SW480 (cell line): ENCODE measurements at regions not wholly inside any gene's neighbourhood (a gene's known extent, or its start where the extent isn't known, plus 50 kb on each side); places are given as distances from the start of the nearest gene placed in this dataset.

Experiments used
- DNase-seq: peaks from one replicate; pipeline ENCODE4 v3.0.0-alpha.2; 2016; ENCODE audit warnings: low spot score

DNA sequence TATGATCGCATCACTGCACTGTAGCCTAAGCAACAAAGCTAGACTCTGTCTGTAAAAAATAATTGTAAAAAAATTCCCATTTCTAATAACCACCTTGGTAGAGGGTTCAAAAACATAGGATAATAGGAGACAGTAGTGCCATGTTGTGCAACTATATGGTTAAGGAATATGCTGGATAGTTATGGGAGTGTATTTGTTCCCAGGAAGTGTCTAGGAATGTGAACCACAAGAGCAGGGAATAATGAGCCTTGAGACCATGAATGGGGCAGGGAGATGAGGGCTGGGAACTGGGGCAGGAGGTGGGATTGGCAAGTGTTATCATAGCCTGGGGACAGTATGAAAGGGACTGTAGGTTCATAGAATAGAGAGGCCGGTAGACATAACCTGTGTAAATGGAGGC lies 50.4 kb downstream of the RUSC2 start:
- no peak for DNase-seq

DNA sequence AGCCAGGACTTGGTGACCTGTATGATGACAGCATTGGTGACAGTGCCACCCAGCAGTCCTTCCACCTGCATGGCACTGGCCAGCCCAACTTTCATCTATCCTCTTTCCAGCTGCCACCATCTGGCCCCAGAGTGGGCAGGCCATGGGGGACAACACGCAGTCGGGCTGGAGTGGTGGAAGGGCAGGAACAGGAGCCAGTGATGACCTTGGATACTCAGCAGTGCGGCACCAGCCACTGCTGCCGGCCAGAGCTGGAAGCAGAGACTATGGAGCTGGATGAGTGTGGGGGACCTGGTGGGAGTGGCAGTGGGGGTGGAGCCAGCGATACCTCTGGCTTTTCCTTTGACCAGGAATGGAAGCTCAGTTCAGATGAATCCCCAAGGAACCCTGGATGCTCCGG lies 56.9 kb downstream of the RUSC2 start:
- no peak for DNase-seq

DNA sequence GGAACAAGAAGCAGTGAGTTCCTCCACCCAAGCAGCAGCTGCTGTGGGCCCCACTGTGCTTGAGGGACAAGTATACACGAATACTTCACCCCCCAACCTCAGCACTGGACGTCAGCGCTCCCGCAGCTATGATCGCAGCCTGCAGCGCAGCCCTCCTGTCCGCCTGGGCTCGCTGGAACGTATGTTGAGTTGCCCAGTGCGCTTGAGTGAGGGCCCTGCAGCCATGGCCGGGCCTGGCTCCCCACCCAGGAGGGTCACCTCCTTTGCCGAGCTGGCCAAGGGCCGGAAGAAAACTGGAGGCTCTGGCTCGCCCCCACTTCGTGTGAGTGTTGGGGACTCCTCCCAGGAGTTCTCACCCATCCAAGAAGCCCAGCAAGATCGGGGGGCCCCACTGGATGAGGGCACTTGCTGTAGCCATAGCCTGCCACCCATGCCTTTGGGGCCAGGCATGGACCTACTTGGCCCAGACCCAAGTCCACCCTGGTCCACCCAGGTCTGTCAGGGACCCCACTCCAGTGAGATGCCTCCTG lies 57.1 kb upstream of the TESK1 start:
- no peak for DNase-seq

DNA sequence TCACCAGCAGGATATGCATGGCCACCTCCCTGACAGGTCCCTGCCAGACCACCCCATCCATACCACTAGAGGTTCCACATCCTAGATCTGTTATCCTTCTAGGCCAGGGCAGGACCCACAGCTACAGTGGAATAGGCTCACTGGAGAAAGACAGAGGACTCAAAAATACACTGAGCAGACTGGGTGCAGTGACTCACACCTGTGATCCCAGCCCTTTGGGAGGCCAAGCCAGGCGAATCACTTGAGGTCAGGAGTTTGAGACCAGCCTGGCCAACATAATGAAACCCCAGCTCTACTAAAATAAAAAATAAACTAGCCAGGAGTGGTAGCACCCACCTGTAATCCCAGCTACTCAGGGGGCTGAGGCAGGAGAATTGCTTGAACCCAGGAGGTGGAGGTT lies 56.5 kb upstream of the TESK1 start:
- DNase-seq, result no peak

DNA sequence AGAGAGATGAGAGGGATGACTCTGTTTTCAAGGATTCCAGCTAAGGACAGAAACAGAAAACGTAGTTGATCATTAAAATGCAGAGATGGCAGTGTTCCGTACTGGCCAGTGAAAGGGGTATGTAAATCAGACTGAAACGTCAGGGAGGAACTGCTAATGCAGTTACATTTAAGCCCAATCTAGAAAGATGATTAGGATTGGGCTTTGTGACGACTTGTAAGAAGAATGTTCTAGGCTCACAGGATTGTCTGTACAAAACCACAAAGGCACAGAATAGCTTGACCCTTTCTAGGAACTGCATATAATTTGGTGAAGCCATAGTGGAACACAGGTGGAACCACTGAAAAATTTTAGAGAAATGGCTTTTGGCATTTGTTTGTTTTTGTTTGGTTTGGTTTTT lies 55.6 kb upstream of the TESK1 start:
- no peak for DNase-seq

DNA sequence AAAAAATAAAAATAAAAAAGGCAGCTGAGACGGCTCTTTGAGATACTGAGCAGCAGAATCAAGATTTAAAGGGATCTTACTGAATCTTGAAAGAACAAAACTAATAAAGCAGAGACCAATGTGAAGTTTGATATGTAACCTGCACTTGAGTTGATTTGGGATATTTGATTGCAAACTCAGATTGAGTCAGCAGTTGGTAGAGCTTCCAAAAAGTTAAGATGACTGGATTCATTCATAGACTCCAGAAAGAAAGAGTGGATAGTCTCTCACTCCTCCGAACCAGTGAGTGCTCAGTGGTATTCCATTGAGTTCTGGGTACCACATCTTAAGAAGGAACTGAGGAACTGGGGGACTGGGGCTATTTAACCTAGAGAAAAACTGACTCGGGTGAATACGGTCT lies 52.7 kb upstream of the TESK1 start:
- no peak for DNase-seq

DNA sequence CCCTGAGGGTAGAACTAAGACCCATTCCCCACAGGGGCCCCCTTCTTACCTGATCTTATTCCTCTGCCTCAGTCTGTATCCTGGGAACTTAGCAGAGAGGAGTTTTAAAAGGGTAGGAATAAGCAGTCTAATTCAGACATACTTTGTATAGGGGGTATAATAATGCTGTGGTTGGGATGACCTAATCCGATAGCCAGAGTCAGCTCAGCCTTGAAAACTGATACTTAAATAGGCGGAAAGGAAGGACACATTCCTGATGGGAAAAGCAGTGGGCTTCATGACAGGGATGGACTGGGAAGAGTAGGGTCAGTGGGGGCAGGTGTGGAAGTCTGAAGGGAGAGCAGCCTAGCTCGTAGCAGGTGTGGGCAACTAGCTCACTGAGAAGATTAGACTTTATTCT lies 52.2 kb upstream of the TESK1 start:
- no peak for DNase-seq

DNA sequence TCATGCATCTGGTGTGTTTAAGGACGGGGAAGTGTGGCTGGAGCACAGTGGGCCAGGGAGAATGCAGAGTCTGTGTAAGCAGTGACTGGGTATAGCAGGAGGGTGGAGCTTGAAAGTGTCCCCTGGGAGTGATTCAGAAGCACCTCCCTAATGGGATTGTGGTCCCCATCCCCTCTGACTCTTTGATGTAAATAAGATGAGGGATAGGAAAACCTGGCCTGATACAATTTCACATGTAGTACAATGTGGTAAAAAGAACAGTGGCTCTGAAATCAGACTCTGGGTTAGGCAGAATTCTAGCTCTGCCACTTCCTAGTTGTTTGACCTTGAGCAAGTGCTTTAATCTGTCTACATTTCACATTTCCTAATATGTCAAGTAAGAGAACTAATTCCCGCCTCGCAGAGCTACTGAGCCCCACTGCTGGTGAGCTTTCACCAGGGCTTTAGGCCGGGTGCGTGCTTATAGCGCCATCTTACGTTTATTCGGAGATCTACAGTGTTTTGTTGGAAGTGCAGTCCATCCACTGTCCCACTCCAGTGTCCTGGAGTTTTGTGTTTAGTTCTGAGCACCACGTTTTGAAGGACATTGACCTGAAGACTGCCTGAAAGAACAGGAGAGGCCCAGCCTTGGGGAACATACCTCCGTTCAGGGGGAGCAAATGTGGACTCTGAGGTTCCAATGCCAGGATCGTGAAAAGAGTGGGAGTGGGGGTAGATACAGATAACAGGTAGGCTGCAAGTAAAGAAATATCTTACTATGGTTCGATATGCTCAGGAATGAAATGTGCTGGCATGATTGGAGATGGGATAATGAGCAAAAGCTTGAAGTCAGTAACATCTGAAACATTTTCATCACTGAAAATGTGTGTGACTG lies 51.2 kb upstream of the TESK1 start:
- peak; percentile 72 for DNase-seq

DNA sequence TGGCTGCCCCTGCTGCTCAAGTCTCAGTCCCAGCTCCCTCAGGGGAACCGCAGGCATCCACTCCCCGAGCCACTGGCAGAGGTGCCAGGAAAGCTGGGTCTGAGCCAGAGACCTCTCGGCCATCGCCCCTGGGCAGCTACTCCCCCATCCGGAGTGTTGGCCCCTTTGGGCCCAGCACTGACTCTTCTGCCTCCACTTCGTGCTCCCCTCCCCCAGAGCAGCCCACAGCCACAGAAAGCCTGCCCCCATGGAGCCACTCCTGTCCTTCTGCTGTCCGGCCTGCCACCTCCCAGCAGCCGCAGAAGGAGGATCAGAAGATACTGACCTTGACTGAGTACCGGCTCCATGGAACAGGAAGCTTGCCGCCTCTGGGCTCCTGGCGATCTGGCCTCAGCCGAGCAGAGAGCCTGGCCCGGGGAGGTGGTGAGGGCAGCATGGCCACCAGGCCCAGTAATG lies 49.8 kb upstream of the TESK1 start:
- no peak for DNase-seq
